Gastroesophageal sphincter (tissue), 3 donors: ENCODE measurements at regions not wholly inside any gene's neighbourhood (a gene's known extent, or its start where the extent isn't known, plus 50 kb on each side); places are given as distances from the start of the nearest gene placed in this dataset.
"Not testable (repeated sequence)": the region's sequence is repeated elsewhere in the genome, so short reads cannot be mapped to it uniquely, and the experiment has no call there.

Experiments used
- CTCF ChIP-seq, 4 experiments: fragments of 200-600 bp in 2 of 4; fragments of 450-650 bp in 2 of 4; sonication (generic) in 1 of 4; IDR thresholded peaks; one replicate each; pipeline ENCODE4 v1.5.1; 2017 to 2019; ENCODE audit warnings: antibody characterized with exemption in 4 of 4, mild to moderate bottlenecking in 2 of 4, moderate library complexity in 2 of 4
- EP300 ChIP-seq: sonication (generic); formaldehyde crosslinking; IDR thresholded peaks from one replicate; pipeline ENCODE4 v1.6.1; 2017; ENCODE audit warnings: antibody characterized with exemption, mild to moderate bottlenecking
- POLR2A ChIP-seq, 2 donors: fragments of 450-650 bp; IDR thresholded peaks; one replicate each; pipeline ENCODE4 v1.6.1; 2017; ENCODE audit warnings: antibody characterized with exemption in 2 of 2, mild to moderate bottlenecking in 2 of 2, moderate library complexity in 1 of 2
- POLR2AphosphoS5 ChIP-seq: sonication (generic); formaldehyde crosslinking; IDR thresholded peaks from one replicate; pipeline ENCODE4 v1.6.1; 2017; ENCODE audit warnings: antibody characterized with exemption

GRCh38 chr3:190934616-190935015 lies 72.1 kb upstream of the GMNC start:
- not testable (repeated sequence) for TF ChIP-seq CTCF (IDR thresholded peaks at IDR 0.05); POLR2A (IDR thresholded peaks at IDR 0.05); POLR2AphosphoS5; EP300
